Lung (tissue), 11 donors: ENCODE measurements at regions not wholly inside any gene's neighbourhood (a gene's known extent, or its start where the extent isn't known, plus 50 kb on each side); places are given as distances from the start of the nearest gene placed in this dataset.

ENCODE experiments used
- ATAC-seq: fragments of 200-7000 bp; cut with Tn5 transposase; one replicate; pipeline ENCODE4 v1.9.1; 2020; ENCODE audit warnings: moderate number of reproducible peaks; ENCODE audit not compliant: insufficient read depth, low FRiP score
- DNase-seq, 3 donors: peaks; one replicate each; pipeline ENCODE4 v3.0.0-alpha.2; 2013 to 2017
- H3K27ac ChIP-seq, 2 donors: one replicate each; pipeline ENCODE4 v1.5.1; 2013; ENCODE audit warnings: mild to moderate bottlenecking in 2 of 2, moderate library complexity in 2 of 2, control low read depth in 1 of 2, inconsistent platforms in 1 of 2, low read depth in 1 of 2, low read length in 1 of 2
- H3K27me3 ChIP-seq, 3 donors: one replicate each; pipeline ENCODE4 v1.5.1; 2013; ENCODE audit warnings: low read length in 2 of 3; ENCODE audit not compliant: control insufficient read depth in 3 of 3, insufficient read depth in 3 of 3
- H3K36me3 ChIP-seq, 4 donors: one replicate each; pipeline ENCODE4 v1.5.1; 2013; ENCODE audit warnings: low read length in 4 of 4, mild to moderate bottlenecking in 1 of 4, moderate library complexity in 1 of 4; ENCODE audit not compliant: control insufficient read depth in 4 of 4, insufficient read depth in 4 of 4
- H3K4me1 ChIP-seq, 5 donors: one replicate each; pipeline ENCODE4 v1.5.1; 2013; ENCODE audit warnings: low read length in 5 of 5, mild to moderate bottlenecking in 2 of 5, moderate library complexity in 1 of 5; ENCODE audit not compliant: control insufficient read depth in 5 of 5, insufficient read depth in 5 of 5
- H3K4me3 ChIP-seq: one replicate; pipeline ENCODE4 v1.5.1; 2013; ENCODE audit warnings: mild to moderate bottlenecking, control low read depth, moderate library complexity
- H3K9ac ChIP-seq, 2 donors: one replicate each; pipeline ENCODE4 v1.5.1; 2013; ENCODE audit warnings: low read length in 2 of 2, control low read depth in 1 of 2; ENCODE audit not compliant: insufficient read depth in 1 of 2
- H3K9me3 ChIP-seq, 4 donors: one replicate each; pipeline ENCODE4 v1.5.1; 2013; ENCODE audit warnings: low read length in 3 of 4, mild to moderate bottlenecking in 1 of 4, moderate library complexity in 1 of 4; ENCODE audit not compliant: control insufficient read depth in 4 of 4, insufficient read depth in 3 of 4
- WGBS, 2 donors: extraction: QIAGEN DNeasy Blood & Tissue Kit; methylation state at CpG; one replicate each; pipeline ENCODE4 v1.1.7; 2013; 5-methylcytosine and 5-hydroxymethylcytosine counted together
- TF ChIP-seq, protein P1 (sequence below): IDR thresholded peaks from 2 replicates; pipeline ENCODE4 v1.5.1; 2012; ENCODE audit warnings: mild to moderate bottlenecking; ENCODE audit errors: control extremely low read depth, extremely low read depth
- donor health status: control.
- donor health status: control.
- donor health status: Bipolar disorder and iron deficiency.
- donor health status: healthy.
- donor health status: DM: yes; HTN: yes; CAD: no.

DNA sequence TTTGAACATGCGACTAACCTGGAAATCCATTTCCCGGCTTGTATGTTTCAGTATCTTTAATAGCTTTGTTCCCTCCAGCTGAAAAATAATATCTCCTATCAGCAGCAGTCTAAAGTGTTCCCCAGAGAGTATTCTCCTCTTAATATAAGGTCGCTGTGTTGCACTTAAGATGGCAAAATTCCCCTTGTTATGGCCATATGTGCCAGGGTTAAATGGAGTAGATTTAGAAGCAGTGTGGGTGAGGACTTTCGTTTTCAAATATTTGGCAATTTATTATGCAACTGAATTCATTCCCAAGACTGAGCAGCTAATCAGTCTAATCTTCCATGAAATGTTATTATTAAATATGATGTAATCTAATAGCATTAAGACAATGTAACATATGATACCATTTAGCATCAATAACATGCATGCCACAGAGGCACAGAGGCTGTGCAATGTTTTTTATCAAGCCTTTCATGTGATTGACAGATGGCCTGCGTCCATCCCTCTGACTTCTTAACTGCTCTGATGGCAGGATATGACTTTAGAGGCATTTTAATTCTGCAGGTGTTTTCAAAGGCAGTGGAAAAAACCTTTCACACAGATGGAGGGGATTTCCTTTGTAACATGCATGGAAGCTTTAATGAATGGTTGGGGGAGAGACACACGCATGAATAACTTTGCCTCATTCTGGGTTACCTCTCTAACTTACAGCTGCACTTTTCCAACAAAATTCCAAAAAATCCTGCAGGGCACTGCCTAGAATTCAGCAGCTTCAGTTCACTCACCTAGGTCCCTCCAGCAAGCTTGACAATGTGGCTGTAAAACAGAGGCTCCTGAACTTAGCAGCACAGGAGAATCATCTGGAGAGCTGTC is 55.1 kb upstream of the ZPBP start:
- H3K27ac ChIP-seq: no peak overlapping the region
- H3K27me3 ChIP-seq: no peaks in the 10 kb centered on the region
- no peak overlapping the region for H3K9ac ChIP-seq
- H3K4me1 ChIP-seq: no peaks in the 10 kb centered on the region
- DNase-seq (no peak), ATAC-seq (no peak)
- TF ChIP-seq, protein P1, sequence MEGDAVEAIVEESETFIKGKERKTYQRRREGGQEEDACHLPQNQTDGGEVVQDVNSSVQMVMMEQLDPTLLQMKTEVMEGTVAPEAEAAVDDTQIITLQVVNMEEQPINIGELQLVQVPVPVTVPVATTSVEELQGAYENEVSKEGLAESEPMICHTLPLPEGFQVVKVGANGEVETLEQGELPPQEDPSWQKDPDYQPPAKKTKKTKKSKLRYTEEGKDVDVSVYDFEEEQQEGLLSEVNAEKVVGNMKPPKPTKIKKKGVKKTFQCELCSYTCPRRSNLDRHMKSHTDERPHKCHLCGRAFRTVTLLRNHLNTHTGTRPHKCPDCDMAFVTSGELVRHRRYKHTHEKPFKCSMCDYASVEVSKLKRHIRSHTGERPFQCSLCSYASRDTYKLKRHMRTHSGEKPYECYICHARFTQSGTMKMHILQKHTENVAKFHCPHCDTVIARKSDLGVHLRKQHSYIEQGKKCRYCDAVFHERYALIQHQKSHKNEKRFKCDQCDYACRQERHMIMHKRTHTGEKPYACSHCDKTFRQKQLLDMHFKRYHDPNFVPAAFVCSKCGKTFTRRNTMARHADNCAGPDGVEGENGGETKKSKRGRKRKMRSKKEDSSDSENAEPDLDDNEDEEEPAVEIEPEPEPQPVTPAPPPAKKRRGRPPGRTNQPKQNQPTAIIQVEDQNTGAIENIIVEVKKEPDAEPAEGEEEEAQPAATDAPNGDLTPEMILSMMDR: no peak
- H3K36me3 ChIP-seq: no peaks in the 10 kb centered on the region
- H3K9me3 ChIP-seq: no peaks in the 10 kb centered on the region
- H3K4me3 ChIP-seq: no peak overlapping the region
- 55 to 70% methylated on average over 6 of the region's 6 CpGs for WGBS, 2 donors

GRCh38 chr7:50146692-50147091 is 53.6 kb upstream of the ZPBP start:
- Histone ChIP-seq H3K27ac (no peak overlapping the region), H3K9ac (no peak overlapping the region), H3K36me3 (no peaks in the 10 kb centered on the region), H3K4me1 (no peaks in the 10 kb centered on the region), H3K27me3 (no peaks in the 10 kb centered on the region), H3K4me3 (no peak overlapping the region), H3K9me3 (no peaks in the 10 kb centered on the region)
- DNase-seq: no peak
- WGBS, 2 donors: 69 to 76% methylated on average over 3 of the region's 3 CpGs
- TF ChIP-seq, protein P1: no peak
- no peak for ATAC-seq

DNA sequence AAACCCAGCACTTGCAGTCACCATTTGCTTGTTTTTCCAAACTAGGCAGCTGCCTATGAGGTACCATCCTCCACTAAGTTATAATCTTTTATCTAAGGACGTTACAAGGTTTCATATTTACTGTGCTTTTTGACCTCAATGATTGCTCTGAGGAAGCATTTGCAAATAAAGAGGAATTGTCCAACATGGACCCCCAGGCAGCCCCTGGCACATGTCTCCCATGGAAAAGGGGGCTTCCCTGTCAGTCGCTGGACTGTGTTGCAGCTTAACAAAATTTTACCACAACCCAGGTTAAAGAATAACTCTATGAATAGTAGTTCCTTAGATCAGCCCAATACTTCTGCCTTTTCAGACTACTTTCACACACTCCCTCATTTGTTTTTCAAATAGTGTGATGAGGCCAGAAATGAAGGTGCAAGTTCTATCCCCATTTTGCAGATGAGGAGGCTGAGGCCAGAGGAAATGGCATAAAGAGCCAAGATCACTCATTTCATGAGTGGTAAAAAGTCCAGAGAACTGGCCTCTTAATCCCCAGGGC is 52.8 kb upstream of the ZPBP start:
- TF ChIP-seq, protein P1: no peak
- H3K27ac ChIP-seq: no peak overlapping the region
- H3K9ac ChIP-seq: no peak overlapping the region
- no peak overlapping the region for H3K4me3 ChIP-seq
- no peaks in the 10 kb centered on the region for H3K9me3 ChIP-seq
- ATAC-seq (no peak), DNase-seq (no peak)
- H3K36me3 ChIP-seq: no peaks in the 10 kb centered on the region
- 45 to 49% methylated on average over 2 of the region's 2 CpGs for WGBS, 2 donors
- H3K27me3 ChIP-seq: no peaks in the 10 kb centered on the region
- no peaks in the 10 kb centered on the region for H3K4me1 ChIP-seq
